Astrocyte of the hippocampus (primary cell): ENCODE measurements at regions not wholly inside any gene's neighbourhood (a gene's known extent, or its start where the extent isn't known, plus 50 kb on each side); places are given as distances from the start of the nearest gene placed in this dataset.
"Not testable (repeated sequence)": the region's sequence is repeated elsewhere in the genome, so short reads cannot be mapped to it uniquely, and the experiment has no call there.

Experiments used
- DNase-seq: peaks from one replicate; pipeline ENCODE4 v3.0.0; 2011; ENCODE audit warnings: low read depth, low spot score

DNA sequence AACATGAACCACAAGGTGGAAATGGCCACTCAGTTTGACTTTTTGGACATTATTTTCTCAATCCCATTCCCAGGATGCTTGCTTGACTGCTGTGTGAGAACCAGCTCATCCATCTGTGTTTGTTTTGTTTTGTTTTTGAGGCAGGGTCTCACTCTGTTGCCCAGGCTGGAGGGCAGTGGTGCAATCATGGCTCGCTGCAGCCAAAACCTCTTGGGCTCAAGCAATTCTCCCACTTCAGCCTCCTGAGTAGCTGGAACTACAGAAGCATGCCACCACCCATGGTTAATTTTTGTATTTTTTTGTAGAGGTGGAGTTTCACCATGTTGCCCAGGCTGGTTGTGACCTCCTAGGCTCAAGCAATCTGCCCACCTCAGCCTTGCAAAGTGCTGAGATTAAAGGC lies 166.0 kb upstream of the CDH4 start:
- DNase-seq, result no peak

- no peak for DNase-seq
Measured at GRCh38 chr20:61090541-61090940, 161.5 kb upstream of the CDH4 start.

- DNase-seq, result no peak
Measured at GRCh38 chr20:61092251-61092650, 159.8 kb upstream of the CDH4 start.

GRCh38 chr20:61094581-61094980 lies 157.5 kb upstream of the CDH4 start:
- DNase-seq, result no peak

- no peak for DNase-seq
Measured at GRCh38 chr20:61096463-61096862, 155.6 kb upstream of the CDH4 start.

GRCh38 chr20:61099806-61100205 lies 152.3 kb upstream of the CDH4 start:
- peak; percentile 5 for DNase-seq

DNA sequence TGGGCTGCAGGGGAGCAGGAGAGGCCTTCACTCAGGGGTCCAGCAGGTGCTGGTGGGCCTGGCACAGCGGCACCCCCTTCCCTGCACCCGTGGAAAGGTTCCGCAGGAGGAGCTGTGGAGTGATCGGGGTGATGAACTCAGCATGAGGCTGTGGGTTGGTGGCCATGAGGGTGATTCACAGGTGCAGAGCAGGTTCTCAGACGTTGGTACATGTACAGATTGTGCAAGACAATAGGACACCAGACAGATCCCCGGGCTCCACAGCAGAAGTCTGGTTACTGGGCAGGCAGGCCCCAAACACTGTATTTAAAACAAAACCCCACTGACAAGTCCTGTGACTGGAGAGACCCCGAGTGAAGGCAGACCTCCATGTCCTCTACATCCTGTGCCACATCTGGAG lies 151.6 kb upstream of the CDH4 start:
- DNase-seq, result no peak

- DNase-seq, result not testable (repeated sequence)
Measured at GRCh38 chr20:61101321-61101720, 150.7 kb upstream of the CDH4 start.

- DNase-seq, result no peak
Measured at GRCh38 chr20:61104232-61104631, 147.8 kb upstream of the CDH4 start.

DNA sequence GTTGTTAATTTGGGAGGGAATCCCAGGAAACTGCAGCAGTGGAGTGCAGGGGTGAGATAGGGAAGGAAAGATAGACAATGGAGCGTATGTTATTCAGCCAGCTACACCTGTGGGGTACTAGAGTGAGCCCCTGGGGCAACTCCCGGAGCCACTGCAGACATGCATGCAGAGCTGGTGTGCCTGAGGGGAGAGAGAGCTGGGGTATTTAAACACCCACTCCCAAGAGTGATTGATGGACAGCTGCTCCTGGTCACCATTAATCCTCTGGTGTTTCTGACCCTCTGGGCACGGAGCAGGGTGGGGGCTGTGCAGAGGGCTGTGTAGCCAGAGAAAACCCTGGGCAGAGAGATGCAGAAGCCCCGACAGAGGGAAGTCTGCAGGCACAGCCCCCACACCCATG lies 146.7 kb upstream of the CDH4 start:
- DNase-seq, result no peak

DNA sequence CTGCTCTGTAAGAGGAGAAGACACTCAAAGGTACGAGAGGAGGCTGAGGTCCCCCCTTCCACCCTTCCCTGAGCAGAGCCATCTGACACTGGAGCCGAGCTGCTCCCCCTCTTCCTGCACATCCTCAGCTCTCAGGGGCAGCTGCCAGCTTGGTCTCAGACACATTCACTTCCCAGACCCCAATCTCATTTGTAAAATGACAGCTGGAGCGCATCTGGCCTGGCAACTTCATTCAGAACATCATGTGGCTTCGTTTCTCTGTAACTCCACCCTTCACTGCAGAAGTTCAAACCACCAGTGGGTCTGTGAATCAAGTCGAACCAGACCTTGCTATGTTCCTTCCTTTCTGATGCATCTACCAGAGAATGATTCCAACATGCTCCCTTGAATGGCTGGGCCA lies 145.6 kb upstream of the CDH4 start:
- no peak for DNase-seq

DNA sequence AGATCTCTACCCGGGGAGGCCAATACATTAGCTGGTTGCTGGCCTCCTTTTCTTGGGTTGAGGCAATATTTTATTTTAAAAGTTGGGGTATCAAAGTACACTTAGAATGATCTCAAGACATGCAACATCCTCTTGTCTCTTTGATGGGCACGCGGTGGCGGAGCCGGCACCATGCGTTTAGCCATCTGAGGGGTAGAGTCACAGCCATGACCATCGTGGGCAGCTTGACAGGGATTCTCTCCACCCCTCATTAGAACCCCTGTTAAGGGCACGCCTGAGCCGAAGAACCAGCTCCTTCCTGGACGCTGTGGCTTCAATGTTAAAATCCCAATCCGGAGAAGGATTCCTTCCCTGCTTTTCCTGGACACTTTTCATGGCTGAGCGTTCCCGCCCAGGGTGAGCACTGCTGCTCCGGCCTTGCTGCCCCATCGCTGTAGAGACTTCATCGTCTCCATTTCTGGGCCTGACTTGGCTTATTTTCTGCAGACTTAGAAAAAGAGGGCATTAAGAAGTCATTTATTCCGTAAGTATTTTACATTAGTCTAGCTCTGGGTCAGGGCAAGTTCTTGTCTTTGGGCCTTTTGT lies 142.7 kb upstream of the CDH4 start:
- DNase-seq, result no peak

DNA sequence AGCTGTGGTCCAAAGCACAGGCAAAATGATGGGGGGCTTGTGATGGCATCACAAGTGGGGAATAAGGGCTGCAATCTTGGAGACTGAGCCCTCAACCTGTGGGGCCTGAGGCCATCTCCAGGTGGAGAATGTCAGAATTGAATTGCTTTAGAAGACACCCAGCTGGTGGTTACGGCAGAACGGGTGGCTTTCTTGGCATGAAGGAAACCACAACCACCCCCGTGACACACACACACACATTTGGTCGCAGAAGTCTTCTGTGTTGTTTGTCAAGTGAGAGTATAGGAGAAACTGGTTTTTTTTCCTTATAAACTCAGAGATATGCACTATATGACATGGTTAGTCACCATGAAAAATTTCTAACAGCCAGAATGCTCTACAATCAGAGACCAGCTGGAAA lies 139.5 kb upstream of the CDH4 start:
- DNase-seq, result no peak

GRCh38 chr20:61113731-61114130 lies 138.3 kb upstream of the CDH4 start:
- no peak for DNase-seq

DNA sequence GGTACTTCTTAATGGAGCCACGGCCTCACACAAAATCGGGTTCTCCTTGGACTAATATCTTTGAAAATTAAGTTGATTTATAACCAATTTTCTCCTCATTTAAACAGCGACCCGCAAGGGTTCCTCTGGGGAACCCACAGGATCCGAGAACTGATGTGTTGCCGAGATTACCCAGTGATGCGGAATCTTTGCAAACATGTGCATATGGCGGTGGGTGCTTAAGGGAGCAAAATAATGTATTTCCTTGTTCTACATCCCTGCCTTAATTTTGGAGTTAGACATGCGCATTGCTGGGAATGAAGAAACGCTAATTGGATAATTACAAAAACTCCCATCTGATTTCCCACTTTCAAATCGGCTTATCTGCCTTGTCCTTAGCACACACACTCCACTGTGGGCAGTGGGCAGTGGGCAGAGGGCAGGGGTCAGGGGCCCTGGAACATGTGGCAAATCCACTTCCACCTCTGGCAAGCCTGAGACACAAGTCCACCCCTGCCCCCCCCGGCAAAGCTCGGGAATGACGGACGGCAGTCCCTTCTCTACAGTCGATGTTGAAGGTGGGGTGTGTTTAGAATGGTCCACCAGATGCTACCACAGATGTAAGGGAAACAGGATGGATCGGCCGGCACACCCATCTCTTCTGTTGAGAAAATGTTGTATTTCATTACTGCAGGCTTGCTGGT lies 137.4 kb upstream of the CDH4 start:
- no peak for DNase-seq

GRCh38 chr20:61115364-61116065 lies 136.5 kb upstream of the CDH4 start:
- DNase-seq, result no peak

- DNase-seq, result peak; percentile 28
Measured at GRCh38 chr20:61117725-61118124, 134.3 kb upstream of the CDH4 start.

GRCh38 chr20:61118429-61119224 lies 133.4 kb upstream of the CDH4 start:
- peak; percentile 8 for DNase-seq

GRCh38 chr20:61119273-61119672 lies 132.8 kb upstream of the CDH4 start:
- no peak for DNase-seq

DNA sequence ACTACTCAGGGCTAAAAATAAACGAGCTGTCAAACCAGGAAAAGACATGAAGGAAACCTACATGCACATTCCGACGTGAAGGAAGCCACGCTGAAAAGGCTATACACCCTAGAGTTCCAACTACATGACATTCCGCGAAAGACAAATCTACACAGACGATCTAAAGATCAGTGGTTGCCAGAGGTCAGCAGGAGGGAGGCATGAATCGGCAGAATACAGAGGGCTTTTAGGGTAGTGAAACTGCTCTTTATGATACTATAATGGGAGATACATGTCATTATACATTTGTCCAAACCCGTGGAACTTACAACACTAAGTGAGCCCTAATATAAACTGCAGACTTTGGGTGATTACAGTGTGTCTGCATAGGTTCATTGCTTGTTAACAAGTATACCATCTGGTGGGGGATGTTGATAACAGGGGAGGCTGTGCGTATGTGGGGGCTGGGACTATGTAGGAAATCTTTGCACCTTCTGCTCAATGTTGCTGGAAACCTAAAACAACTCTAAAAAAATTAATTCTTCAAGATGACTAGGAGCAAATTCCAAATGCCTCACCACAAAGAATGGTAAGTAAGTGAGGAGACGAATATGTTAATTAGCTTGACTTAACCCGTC lies 132.2 kb upstream of the CDH4 start:
- DNase-seq, result no peak

DNA sequence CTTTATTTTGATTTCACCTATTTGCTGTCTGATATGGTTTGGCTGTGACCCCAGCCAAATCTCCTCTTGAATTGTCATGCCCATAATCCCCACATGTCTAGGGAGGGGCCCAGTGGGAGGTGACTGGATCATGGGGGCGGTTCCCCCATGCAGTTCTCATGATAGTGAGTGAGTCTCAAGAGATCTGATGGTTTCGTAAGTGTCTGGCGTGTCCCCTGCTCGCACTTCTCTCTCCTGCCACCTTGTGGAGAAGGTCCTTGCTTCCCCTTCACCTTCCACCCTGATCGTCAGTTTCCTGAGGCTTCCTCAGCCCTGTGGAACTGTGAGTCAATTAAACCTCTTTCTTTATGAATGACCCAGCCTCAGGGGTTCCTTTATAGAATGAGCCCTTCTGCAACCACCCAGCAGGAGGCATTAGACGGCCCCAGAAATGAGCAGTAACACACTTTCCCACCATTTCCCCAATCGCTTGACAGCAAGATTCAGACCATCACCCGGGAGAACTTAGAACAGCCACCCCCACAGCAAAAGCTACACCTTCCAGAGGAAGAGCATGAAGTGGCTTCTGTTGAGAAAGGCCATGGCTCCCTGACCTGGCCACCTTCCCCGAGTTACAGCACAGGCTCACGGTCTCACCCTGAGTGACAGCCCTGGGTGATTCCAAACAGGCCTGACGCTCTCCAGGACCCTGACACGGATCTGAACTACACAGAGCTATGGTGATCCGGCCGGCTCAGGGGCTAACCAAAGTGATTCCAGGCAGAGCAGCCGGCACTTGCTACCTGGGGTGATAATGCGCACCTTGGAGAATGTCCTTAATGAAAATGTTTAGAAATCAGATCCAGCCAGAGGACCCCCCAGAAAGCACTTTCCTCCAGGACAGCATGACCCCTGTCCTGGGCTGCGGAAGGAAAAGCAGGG lies 131.2 kb upstream of the CDH4 start:
- peak; percentile 65 for DNase-seq
